HCT116 (cell line): ENCODE measurements at regions not wholly inside any gene's neighbourhood (a gene's known extent, or its start where the extent isn't known, plus 50 kb on each side); places are given as distances from the start of the nearest gene placed in this dataset.

Experiments
- ATAC-seq: fragments of 200-7000 bp; cut with Tn5 transposase; 2 replicates; pipeline ENCODE4 v1.9.1; 2020; ENCODE audit warnings: mild to moderate bottlenecking, moderate library complexity
- BruUV-seq: library from RNA; stranded (reverse); fragments of 400-500 nt; replicated peaks from 2 replicates; lab custom pipeline; 2021; lab: Mats Ljungman, UMichigan
- CTCF ChIA-PET: fragments of 300-600 bp; sonication (Branson Sonifier 250); formaldehyde crosslinking; loops from one replicate; lab custom pipeline; 2021; ENCODE audit warnings: antibody characterized with exemption; lab: Charles Lee
- POLR2A ChIA-PET: fragments of 300-600, 350-600 bp; sonication (Branson Sonifier 250); formaldehyde crosslinking; loops from one replicate; lab custom pipeline; 2021; ENCODE audit warnings: antibody characterized with exemption; lab: Charles Lee
- RAD21 ChIA-PET, 2 experiments: fragments of 300-600 bp; sonication (Branson Sonifier 250); formaldehyde crosslinking; loops; one replicate each; lab custom pipeline; 2023; ENCODE audit warnings: low total read pairs in 2 of 2; ENCODE audit not compliant: uncharacterized antibody in 2 of 2, unreplicated experiment in 2 of 2, low non-redundant PET in 1 of 2; lab: Charles Lee
- DNase-seq: peaks from one replicate; pipeline ENCODE4 v3.0.0-alpha.2; 2010; ENCODE audit warnings: low read depth, low spot score
- H2AFZ ChIP-seq: fragments of 200-600 bp; shearing (Covaris generic), sonication (generic); 2 replicates; pipeline ENCODE4 v1.6.1; 2017; ENCODE audit warnings: low read depth, mixed run types, mixed read lengths, antibody characterized with exemption, low read length; ENCODE audit not compliant: poor library complexity, severe bottlenecking
- H3K27ac ChIP-seq: 2 replicates; pipeline ENCODE4 v1.5.1; 2012; ENCODE audit warnings: low read depth, low read length
- H3K27me3 ChIP-seq: fragments of 200-600 bp; sonication (generic); 2 replicates; pipeline ENCODE4 v1.6.1; 2016; ENCODE audit warnings: mixed run types, low read length, mixed read lengths; ENCODE audit not compliant: insufficient read depth
- H3K36me3 ChIP-seq, 2 experiments: fragments of 200-500 bp in 1 of 2; fragments of 200-600 bp in 1 of 2; sonication (Bioruptor generic) in 1 of 2; sonication (generic) in 1 of 2; 2 replicates each; pipeline versions ENCODE4 v1.5.1 to v1.6.1; 2014 to 2016; ENCODE audit warnings: low read length in 2 of 2, inconsistent platforms in 1 of 2, mixed read lengths in 1 of 2, mixed run types in 1 of 2; ENCODE audit not compliant: insufficient read depth in 2 of 2, control insufficient read depth in 1 of 2
- H3K4me1 ChIP-seq, 2 experiments: fragments of 200-600 bp in 1 of 2; sonication (generic) in 1 of 2; 2 replicates each; pipeline versions ENCODE4 v1.5.1 to v1.6.1; 2012 to 2017; ENCODE audit warnings: low read length in 2 of 2, inconsistent platforms in 1 of 2, mild to moderate bottlenecking in 1 of 2, mixed read lengths in 1 of 2, mixed run types in 1 of 2, moderate library complexity in 1 of 2; ENCODE audit not compliant: insufficient read depth in 2 of 2, control insufficient read depth in 1 of 2
- H3K4me2 ChIP-seq: fragments of 200-600 bp; sonication (generic); 2 replicates; pipeline ENCODE4 v1.6.1; 2017; ENCODE audit warnings: mixed run types, low read length, mixed read lengths
- H3K4me3 ChIP-seq, 2 experiments: fragments of 200-600 bp in 1 of 2; sonication (generic) in 1 of 2; replicated peaks in 1 of 2; 2 replicates each; pipeline ENCODE4 v1.5.1; 2011 to 2016; ENCODE audit warnings: low read length in 2 of 2, control low read depth in 1 of 2, low read depth in 1 of 2, mild to moderate bottlenecking in 1 of 2, mixed read lengths in 1 of 2, mixed run types in 1 of 2
- H3K79me2 ChIP-seq: fragments of 200-600 bp; sonication (generic); 2 replicates; pipeline ENCODE4 v1.6.1; 2017; ENCODE audit warnings: mild to moderate bottlenecking, mixed run types, low read length, moderate library complexity, mixed read lengths; ENCODE audit not compliant: insufficient read depth
- H3K9ac ChIP-seq: fragments of 200-600 bp; sonication (generic); 2 replicates; pipeline ENCODE4 v1.6.1; 2016; ENCODE audit warnings: low read length, mixed read lengths
- H3K9me2 ChIP-seq: fragments of 200-600 bp; sonication (generic), shearing (Covaris generic); 2 replicates; pipeline ENCODE4 v1.6.1; 2017; ENCODE audit warnings: mixed run types, mild to moderate bottlenecking, moderate library complexity; ENCODE audit not compliant: insufficient read depth
- H3K9me3 ChIP-seq, 2 experiments: fragments of 200-500 bp in 1 of 2; fragments of 200-600 bp in 1 of 2; sonication (Bioruptor generic) in 1 of 2; sonication (generic) in 1 of 2; 2 replicates each; pipeline ENCODE4 v1.6.1; 2014 to 2017; ENCODE audit warnings: low read length in 2 of 2, mixed read lengths in 2 of 2, inconsistent platforms in 1 of 2, low read depth in 1 of 2, mild to moderate bottlenecking in 1 of 2, mixed run types in 1 of 2, moderate library complexity in 1 of 2; ENCODE audit not compliant: control insufficient read depth in 1 of 2, insufficient read depth in 1 of 2
- H4K20me1 ChIP-seq: fragments of 200-600 bp; sonication (generic), shearing (Covaris generic); 2 replicates; pipeline ENCODE4 v1.6.1; 2017; ENCODE audit warnings: mixed run types, mild to moderate bottlenecking, moderate library complexity; ENCODE audit not compliant: insufficient read depth
- CBX3 ChIP-seq: IDR thresholded peaks from 2 replicates; pipeline ENCODE4 v1.6.1; 2012; ENCODE audit warnings: low read depth
- CEBPB ChIP-seq: IDR thresholded peaks from 2 replicates; pipeline ENCODE4 v1.6.1; 2012; ENCODE audit warnings: low read depth
- CTCF ChIP-seq, 3 experiments: fragments of 200-600 bp in 1 of 3; sonication (generic) in 1 of 3; IDR thresholded peaks in 2 of 3; conservative IDR thresholded peaks in 1 of 3; 2 replicates each; pipeline ENCODE4 v1.5.1; 2012 to 2017; ENCODE audit warnings: low read depth in 2 of 3, low read length in 2 of 3, antibody characterized with exemption in 1 of 3, borderline replicate concordance in 1 of 3, control low read depth in 1 of 3, mild to moderate bottlenecking in 1 of 3, mixed read lengths in 1 of 3, mixed run types in 1 of 3, moderate library complexity in 1 of 3; ENCODE audit not compliant: insufficient read depth in 1 of 3
- EGR1 ChIP-seq: IDR thresholded peaks from 2 replicates; pipeline ENCODE4 v1.6.1; 2012; ENCODE audit warnings: low read depth
- ELF1 ChIP-seq: IDR thresholded peaks from 2 replicates; pipeline ENCODE4 v1.6.1; 2012; ENCODE audit warnings: low read depth, borderline replicate concordance
- EZH2 ChIP-seq: fragments of 200-600 bp; sonication (generic); IDR thresholded peaks from 2 replicates; pipeline ENCODE4 v1.6.1; 2017; ENCODE audit warnings: antibody characterized with exemption, mixed run types
- FOSL1 ChIP-seq: IDR thresholded peaks from 2 replicates; pipeline ENCODE4 v1.6.1; 2012; ENCODE audit warnings: low read depth
- JUND ChIP-seq: IDR thresholded peaks from 2 replicates; pipeline ENCODE4 v1.6.1; 2012
- POLR2A ChIP-seq: IDR thresholded peaks from 2 replicates; pipeline ENCODE4 v1.7.0; 2011; ENCODE audit warnings: borderline replicate concordance; ENCODE audit not compliant: insufficient read depth, insufficient read length; ENCODE audit errors: extremely low read depth
- POLR2AphosphoS5 ChIP-seq: IDR thresholded peaks from 2 replicates; pipeline ENCODE4 v1.6.1; 2011; ENCODE audit warnings: mild to moderate bottlenecking, low read depth, low read length, moderate library complexity
- REST ChIP-seq: IDR thresholded peaks from 2 replicates; pipeline ENCODE4 v1.6.1; 2012; ENCODE audit warnings: low read depth
- SIN3A ChIP-seq: IDR thresholded peaks from 2 replicates; pipeline ENCODE4 v1.6.1; 2012; ENCODE audit warnings: low read depth
- SP1 ChIP-seq: IDR thresholded peaks from 2 replicates; pipeline ENCODE4 v1.6.1; 2012; ENCODE audit warnings: low read depth
- SRF ChIP-seq: IDR thresholded peaks from 2 replicates; pipeline ENCODE4 v1.6.1; 2012; ENCODE audit warnings: low read depth
- TCF7L2 ChIP-seq: IDR thresholded peaks from 2 replicates; pipeline ENCODE4 v1.7.0; 2011; ENCODE audit warnings: borderline replicate concordance, inconsistent platforms; ENCODE audit not compliant: insufficient read depth, insufficient read length; ENCODE audit errors: extremely low read depth
- YY1 ChIP-seq: IDR thresholded peaks from 2 replicates; pipeline ENCODE4 v1.6.1; 2011; ENCODE audit warnings: low read length, low read depth, moderate library complexity, mild to moderate bottlenecking; ENCODE audit not compliant: insufficient replicate concordance; ENCODE audit errors: extremely low read depth
- ZFX ChIP-seq: fragments of 450-650 bp; IDR thresholded peaks from 2 replicates; pipeline ENCODE4 v1.6.1; 2017
- intact Hi-C: fragments of 100-400 bp; cut with micrococcal nuclease; formaldehyde crosslinking; loops from 2 replicates; pipeline ENCODE4 v1.10.0; 2022
- TF ChIP-seq, protein P1 (sequence below): IDR thresholded peaks from 2 replicates; pipeline ENCODE4 v1.6.1; 2012
- TF ChIP-seq, protein P2 (sequence below): IDR thresholded peaks from 2 replicates; pipeline ENCODE4 v1.6.1; 2011; ENCODE audit warnings: mild to moderate bottlenecking, low read length, moderate library complexity; ENCODE audit not compliant: insufficient replicate concordance; ENCODE audit errors: extremely low read depth

GRCh38 chr2:142542431-142542910 lies 335.0 kb upstream of the KYNU start:
- Histone ChIP-seq H4K20me1 (no peaks in the 10 kb centered on the region), H2AFZ (no peak overlapping the region), H3K4me2 (no peak overlapping the region), H3K36me3 (no peaks in the 10 kb centered on the region), H3K79me2 (no peaks in the 10 kb centered on the region), H3K9me2 (no peaks in the 10 kb centered on the region), H3K27me3 (no peaks in the 10 kb centered on the region), H3K4me3 (no peak overlapping the region), H3K9me3 (no peaks in the 10 kb centered on the region), H3K4me1 (no peaks in the 10 kb centered on the region), H3K27ac (no peak overlapping the region), H3K9ac (no peak overlapping the region)
- ATAC-seq (no peak), DNase-seq (no peak)
- BruUV-seq, result no TSS peak
- TF ChIP-seq CEBPB, result no peak
- no peak for TF ChIP-seq EGR1
- no peak for TF ChIP-seq ZFX
- TF ChIP-seq EZH2, result no peak
- no peak for TF ChIP-seq SRF
- no peak for TF ChIP-seq CBX3
- TF ChIP-seq SP1, result no peak
- TF ChIP-seq TCF7L2, result no peak
- no peak for TF ChIP-seq REST
- TF ChIP-seq ELF1, result no peak
- no peak for TF ChIP-seq JUND
- no peak for TF ChIP-seq SIN3A
- no peak for TF ChIP-seq FOSL1
- TF ChIP-seq POLR2A, result no peak
- no peak for TF ChIP-seq POLR2AphosphoS5
- TF ChIP-seq, protein P1, sequence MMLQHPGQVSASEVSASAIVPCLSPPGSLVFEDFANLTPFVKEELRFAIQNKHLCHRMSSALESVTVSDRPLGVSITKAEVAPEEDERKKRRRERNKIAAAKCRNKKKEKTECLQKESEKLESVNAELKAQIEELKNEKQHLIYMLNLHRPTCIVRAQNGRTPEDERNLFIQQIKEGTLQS, result no peak
- TF ChIP-seq, protein P2, sequence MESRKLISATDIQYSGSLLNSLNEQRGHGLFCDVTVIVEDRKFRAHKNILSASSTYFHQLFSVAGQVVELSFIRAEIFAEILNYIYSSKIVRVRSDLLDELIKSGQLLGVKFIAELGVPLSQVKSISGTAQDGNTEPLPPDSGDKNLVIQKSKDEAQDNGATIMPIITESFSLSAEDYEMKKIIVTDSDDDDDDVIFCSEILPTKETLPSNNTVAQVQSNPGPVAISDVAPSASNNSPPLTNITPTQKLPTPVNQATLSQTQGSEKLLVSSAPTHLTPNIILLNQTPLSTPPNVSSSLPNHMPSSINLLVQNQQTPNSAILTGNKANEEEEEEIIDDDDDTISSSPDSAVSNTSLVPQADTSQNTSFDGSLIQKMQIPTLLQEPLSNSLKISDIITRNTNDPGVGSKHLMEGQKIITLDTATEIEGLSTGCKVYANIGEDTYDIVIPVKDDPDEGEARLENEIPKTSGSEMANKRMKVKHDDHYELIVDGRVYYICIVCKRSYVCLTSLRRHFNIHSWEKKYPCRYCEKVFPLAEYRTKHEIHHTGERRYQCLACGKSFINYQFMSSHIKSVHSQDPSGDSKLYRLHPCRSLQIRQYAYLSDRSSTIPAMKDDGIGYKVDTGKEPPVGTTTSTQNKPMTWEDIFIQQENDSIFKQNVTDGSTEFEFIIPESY, result no peak
- no peak for TF ChIP-seq YY1
- no peak for TF ChIP-seq CTCF (IDR thresholded peaks at IDR 0.05 in 2 of 3, conservative IDR thresholded peaks at IDR 0.05 in 1 of 3; ENCODE audit: borderline replicate concordance in 1 of 3, insufficient read depth in 1 of 3, low read depth in 2 of 3, low read length in 2 of 3)
- intact Hi-C loops, result no loop called here
- ChIA-PET CTCF (no interaction called here), POLR2A (no interaction called here), RAD21 (no interaction called here)
